ENCODE measurements at regions not wholly inside any gene's neighbourhood (a gene's known extent, or its start where the extent isn't known, plus 50 kb on each side); places are given as distances from the start of the nearest gene placed in this dataset.

DNA sequence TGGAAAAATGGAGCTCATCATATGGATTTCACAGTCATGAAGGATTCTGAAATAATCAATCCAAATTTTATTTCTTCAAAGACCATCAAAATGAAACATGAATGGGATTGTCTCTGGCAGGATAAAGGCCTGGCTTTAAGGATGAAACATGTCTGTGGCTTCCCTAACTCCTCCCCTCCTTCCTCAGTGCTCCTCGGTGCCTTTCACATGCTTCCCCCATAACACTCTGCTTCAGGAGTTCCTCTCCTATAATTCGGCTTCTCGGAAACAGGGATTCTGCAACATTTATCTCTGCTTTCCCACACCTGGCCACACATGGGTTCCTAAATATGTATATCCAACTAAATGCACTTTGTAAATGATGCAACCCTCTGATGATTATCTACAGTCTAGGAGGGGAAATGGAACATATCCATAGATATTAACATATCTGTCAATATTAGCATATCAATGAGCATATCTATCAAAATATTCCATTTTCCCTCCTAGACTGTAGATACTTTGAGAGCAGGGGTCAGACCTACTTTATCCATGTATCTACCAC, 153.8 kb downstream of the PLPP3 start:
- TF ChIP-seq, protein P1, sequence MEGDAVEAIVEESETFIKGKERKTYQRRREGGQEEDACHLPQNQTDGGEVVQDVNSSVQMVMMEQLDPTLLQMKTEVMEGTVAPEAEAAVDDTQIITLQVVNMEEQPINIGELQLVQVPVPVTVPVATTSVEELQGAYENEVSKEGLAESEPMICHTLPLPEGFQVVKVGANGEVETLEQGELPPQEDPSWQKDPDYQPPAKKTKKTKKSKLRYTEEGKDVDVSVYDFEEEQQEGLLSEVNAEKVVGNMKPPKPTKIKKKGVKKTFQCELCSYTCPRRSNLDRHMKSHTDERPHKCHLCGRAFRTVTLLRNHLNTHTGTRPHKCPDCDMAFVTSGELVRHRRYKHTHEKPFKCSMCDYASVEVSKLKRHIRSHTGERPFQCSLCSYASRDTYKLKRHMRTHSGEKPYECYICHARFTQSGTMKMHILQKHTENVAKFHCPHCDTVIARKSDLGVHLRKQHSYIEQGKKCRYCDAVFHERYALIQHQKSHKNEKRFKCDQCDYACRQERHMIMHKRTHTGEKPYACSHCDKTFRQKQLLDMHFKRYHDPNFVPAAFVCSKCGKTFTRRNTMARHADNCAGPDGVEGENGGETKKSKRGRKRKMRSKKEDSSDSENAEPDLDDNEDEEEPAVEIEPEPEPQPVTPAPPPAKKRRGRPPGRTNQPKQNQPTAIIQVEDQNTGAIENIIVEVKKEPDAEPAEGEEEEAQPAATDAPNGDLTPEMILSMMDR (IDR thresholded peaks at IDR 0.05; ENCODE audit: low read depth, low read length): no peak
- no peak for TF ChIP-seq EZH2phosphoT487 (IDR thresholded peaks at IDR 0.05; ENCODE audit: low read depth)

Measured in OCI-LY3 (cell line).